ENCODE measurements at regions not wholly inside any gene's neighbourhood (a gene's known extent, or its start where the extent isn't known, plus 50 kb on each side); places are given as distances from the start of the nearest gene placed in this dataset.

- Histone ChIP-seq H3K4me1 (ENCODE audit: control insufficient read depth in 4 of 4, insufficient read depth in 4 of 4, low read length in 3 of 4) (no peaks in the 10 kb centered on the region), H3K4me3 (ENCODE audit: low read depth in 1 of 3, low read length in 3 of 3) (no peak overlapping the region), H3K9me3 (ENCODE audit: control insufficient read depth in 4 of 4, low read length in 3 of 4) (no peaks in the 10 kb centered on the region), H3K27ac (ENCODE audit: low read depth in 1 of 2, low read length in 2 of 2) (no peak overlapping the region), H3K9ac (ENCODE audit: low read depth in 1 of 2, low read length in 2 of 2) (no peak overlapping the region), H3K27me3 (ENCODE audit: control insufficient read depth in 4 of 4, insufficient read depth in 4 of 4, low read length in 3 of 4) (no peaks in the 10 kb centered on the region), H3K36me3 (ENCODE audit: control insufficient read depth in 4 of 4, insufficient read depth in 3 of 4, low read depth in 1 of 4, low read length in 3 of 4) (no peaks in the 10 kb centered on the region)
- TF ChIP-seq HNF4G (IDR thresholded peaks at IDR 0.05) (no peak), RXRA (IDR thresholded peaks at IDR 0.05) (no peak), YY1 (IDR thresholded peaks at IDR 0.05) (no peak), JUND (IDR thresholded peaks at IDR 0.05) (no peak), HNF4A (conservative IDR thresholded peaks at IDR 0.05) (no peak), NR2F2 (IDR thresholded peaks at IDR 0.05) (no peak), ATF3 (IDR thresholded peaks at IDR 0.05) (no peak), FOXA1 (IDR thresholded peaks at IDR 0.05) (no peak), SP1 (IDR thresholded peaks at IDR 0.05) (no peak), REST (IDR thresholded peaks at IDR 0.05) (no peak), FOXA2 (IDR thresholded peaks at IDR 0.05) (no peak), CTCF (IDR thresholded peaks at IDR 0.05; ENCODE audit: low read depth, low read length, missing input control) (no peak), GABPA (IDR thresholded peaks at IDR 0.05 in 1 of 2, conservative IDR thresholded peaks at IDR 0.05 in 1 of 2) (no peak), RAD21 (IDR thresholded peaks at IDR 0.05) (no peak), ZBTB33 (IDR thresholded peaks at IDR 0.05) (no peak), EGR1 (IDR thresholded peaks at IDR 0.05; ENCODE audit: low read depth in 2 of 2) (no peak)
- 95% methylated on average over 18 of the region's 18 CpGs for WGBS
- no peak for DNase-seq (ENCODE audit: low spot score)
These were observed 301.0 kb upstream of the HS6ST1 start for GRCh38 chr2:128619471-128620325.

Data from liver (tissue), 8 donors.